SU-DHL-6 (cell line): ENCODE measurements at regions not wholly inside any gene's neighbourhood (a gene's known extent, or its start where the extent isn't known, plus 50 kb on each side); places are given as distances from the start of the nearest gene placed in this dataset.

Source experiments
- EZH2phosphoT487 ChIP-seq: fragments of 200-600 bp; sonication (generic), shearing (Covaris generic); conservative IDR thresholded peaks from 2 replicates; pipeline ENCODE4 v1.6.1; 2018; ENCODE audit warnings: mild to moderate bottlenecking, antibody characterized with exemption, low read length, moderate library complexity, mixed read lengths
- TF ChIP-seq, protein P1 (sequence below): fragments of 200-600 bp; sonication (generic); IDR thresholded peaks from one replicate; pipeline ENCODE4 v1.5.1; 2017; ENCODE audit warnings: antibody characterized with exemption, mild to moderate bottlenecking, low read length, moderate library complexity; ENCODE audit not compliant: insufficient read depth, poor library complexity, severe bottlenecking

DNA sequence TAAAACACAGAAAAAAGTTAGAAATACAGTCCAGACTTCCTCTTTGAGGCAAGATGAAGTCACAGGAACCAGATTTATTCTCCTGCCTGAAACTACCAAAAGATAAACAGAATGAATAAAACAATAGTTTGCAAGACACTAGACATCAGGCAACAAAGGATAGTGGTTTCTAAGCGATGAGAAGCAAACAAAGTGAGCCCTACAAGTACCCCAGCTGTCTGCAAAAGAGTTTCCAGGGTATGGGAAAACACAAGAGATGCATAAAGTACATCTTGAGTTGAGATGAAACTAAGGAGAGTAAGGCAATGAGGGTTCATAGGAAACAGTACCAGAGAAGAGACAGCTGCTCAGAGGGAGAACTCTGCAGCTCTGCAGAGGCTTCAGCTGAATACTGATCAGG lies 83.3 kb upstream of the COL24A1 start:
- TF ChIP-seq, protein P1, sequence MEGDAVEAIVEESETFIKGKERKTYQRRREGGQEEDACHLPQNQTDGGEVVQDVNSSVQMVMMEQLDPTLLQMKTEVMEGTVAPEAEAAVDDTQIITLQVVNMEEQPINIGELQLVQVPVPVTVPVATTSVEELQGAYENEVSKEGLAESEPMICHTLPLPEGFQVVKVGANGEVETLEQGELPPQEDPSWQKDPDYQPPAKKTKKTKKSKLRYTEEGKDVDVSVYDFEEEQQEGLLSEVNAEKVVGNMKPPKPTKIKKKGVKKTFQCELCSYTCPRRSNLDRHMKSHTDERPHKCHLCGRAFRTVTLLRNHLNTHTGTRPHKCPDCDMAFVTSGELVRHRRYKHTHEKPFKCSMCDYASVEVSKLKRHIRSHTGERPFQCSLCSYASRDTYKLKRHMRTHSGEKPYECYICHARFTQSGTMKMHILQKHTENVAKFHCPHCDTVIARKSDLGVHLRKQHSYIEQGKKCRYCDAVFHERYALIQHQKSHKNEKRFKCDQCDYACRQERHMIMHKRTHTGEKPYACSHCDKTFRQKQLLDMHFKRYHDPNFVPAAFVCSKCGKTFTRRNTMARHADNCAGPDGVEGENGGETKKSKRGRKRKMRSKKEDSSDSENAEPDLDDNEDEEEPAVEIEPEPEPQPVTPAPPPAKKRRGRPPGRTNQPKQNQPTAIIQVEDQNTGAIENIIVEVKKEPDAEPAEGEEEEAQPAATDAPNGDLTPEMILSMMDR, result no peak
- TF ChIP-seq EZH2phosphoT487, result no peak
